ENCODE measurements at regions not wholly inside any gene's neighbourhood (a gene's known extent, or its start where the extent isn't known, plus 50 kb on each side); places are given as distances from the start of the nearest gene placed in this dataset.

GRCh38 chr13:99659866-99660554, 158.7 kb downstream of the TM9SF2 start:
- no peaks in the 10 kb centered on the region for H3K27me3 ChIP-seq (ENCODE audit: insufficient read depth, low read length, poor library complexity)
- no peak overlapping the region for H3K27ac ChIP-seq (ENCODE audit: low read length)
- DNase-seq (no peak), ATAC-seq (ENCODE audit: insufficient read depth, low read depth) (no peak)
- H3K4me3 ChIP-seq (ENCODE audit: low read depth in 1 of 2, low read length in 2 of 2), result no peak overlapping the region
- no peaks in the 10 kb centered on the region; the same call in 1 of the 2 replicates for H3K36me3 ChIP-seq (ENCODE audit: insufficient read depth, low read length)
- H4K20me1 ChIP-seq (ENCODE audit: insufficient read depth, low read length), result no peaks in the 10 kb centered on the region
- no peaks in the 10 kb centered on the region for H3K9me3 ChIP-seq (ENCODE audit: insufficient read depth, low read length, severe bottlenecking)
- H2AFZ ChIP-seq (ENCODE audit: low read depth, low read length), result no peak overlapping the region
- H3K4me2 ChIP-seq (ENCODE audit: insufficient read depth, low read length), result no peak overlapping the region
- no peaks in the 10 kb centered on the region for H3K79me2 ChIP-seq (ENCODE audit: insufficient read depth, low read length)
- no peak overlapping the region for H3K9ac ChIP-seq (ENCODE audit: low read depth, low read length)
- TF ChIP-seq, protein P1, sequence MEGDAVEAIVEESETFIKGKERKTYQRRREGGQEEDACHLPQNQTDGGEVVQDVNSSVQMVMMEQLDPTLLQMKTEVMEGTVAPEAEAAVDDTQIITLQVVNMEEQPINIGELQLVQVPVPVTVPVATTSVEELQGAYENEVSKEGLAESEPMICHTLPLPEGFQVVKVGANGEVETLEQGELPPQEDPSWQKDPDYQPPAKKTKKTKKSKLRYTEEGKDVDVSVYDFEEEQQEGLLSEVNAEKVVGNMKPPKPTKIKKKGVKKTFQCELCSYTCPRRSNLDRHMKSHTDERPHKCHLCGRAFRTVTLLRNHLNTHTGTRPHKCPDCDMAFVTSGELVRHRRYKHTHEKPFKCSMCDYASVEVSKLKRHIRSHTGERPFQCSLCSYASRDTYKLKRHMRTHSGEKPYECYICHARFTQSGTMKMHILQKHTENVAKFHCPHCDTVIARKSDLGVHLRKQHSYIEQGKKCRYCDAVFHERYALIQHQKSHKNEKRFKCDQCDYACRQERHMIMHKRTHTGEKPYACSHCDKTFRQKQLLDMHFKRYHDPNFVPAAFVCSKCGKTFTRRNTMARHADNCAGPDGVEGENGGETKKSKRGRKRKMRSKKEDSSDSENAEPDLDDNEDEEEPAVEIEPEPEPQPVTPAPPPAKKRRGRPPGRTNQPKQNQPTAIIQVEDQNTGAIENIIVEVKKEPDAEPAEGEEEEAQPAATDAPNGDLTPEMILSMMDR (IDR thresholded peaks at IDR 0.05; ENCODE audit: borderline replicate concordance, extremely low read depth, low read length, poor library complexity, severe bottlenecking), result no peak
- no peak for TF ChIP-seq EZH2 (IDR thresholded peaks at IDR 0.05; ENCODE audit: borderline replicate concordance, low read depth, low read length, severe bottlenecking)
- H3K4me1 ChIP-seq (ENCODE audit: insufficient read depth, low read length), result peaks cover 45% of the 10 kb centered on the region

DNA sequence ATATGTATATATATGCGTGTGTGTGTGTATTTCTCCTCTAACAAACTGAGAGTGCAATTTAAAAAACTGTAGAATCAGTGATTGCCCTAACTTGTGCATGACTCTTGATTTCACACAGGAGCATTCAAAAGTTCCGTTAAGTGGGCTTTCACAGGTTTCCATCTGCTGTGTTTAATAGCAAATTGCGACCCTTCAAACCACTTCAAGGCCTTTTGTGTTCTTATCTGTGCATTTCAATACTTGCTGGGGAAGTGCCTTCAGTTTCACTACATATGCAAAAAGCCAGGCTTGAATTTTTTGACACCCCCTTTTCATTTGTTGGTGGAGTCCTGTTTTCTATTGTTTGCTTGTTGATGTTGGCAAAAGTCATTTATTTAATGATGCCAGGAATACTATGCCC, 158.0 kb downstream of the TM9SF2 start:
- ATAC-seq (ENCODE audit: insufficient read depth, low read depth), result no peak
- Histone ChIP-seq H3K27me3 (ENCODE audit: insufficient read depth, low read length, poor library complexity) (no peaks in the 10 kb centered on the region), H3K4me2 (ENCODE audit: insufficient read depth, low read length) (no peak overlapping the region), H3K79me2 (ENCODE audit: insufficient read depth, low read length) (no peaks in the 10 kb centered on the region), H3K9ac (ENCODE audit: low read depth, low read length) (no peak overlapping the region), H3K4me3 (ENCODE audit: low read depth in 1 of 2, low read length in 2 of 2) (no peak overlapping the region), H2AFZ (ENCODE audit: low read depth, low read length) (no peak overlapping the region), H3K9me3 (ENCODE audit: insufficient read depth, low read length, severe bottlenecking) (no peaks in the 10 kb centered on the region), H3K27ac (ENCODE audit: low read length) (peak overlapping the region; percentile 86), H3K36me3 (ENCODE audit: insufficient read depth, low read length) (no peaks in the 10 kb centered on the region; the same call in 1 of the 2 replicates), H3K4me1 (ENCODE audit: insufficient read depth, low read length) (peaks cover 45% of the 10 kb centered on the region), H4K20me1 (ENCODE audit: insufficient read depth, low read length) (no peaks in the 10 kb centered on the region)
- TF ChIP-seq EZH2 (IDR thresholded peaks at IDR 0.05; ENCODE audit: borderline replicate concordance, low read depth, low read length, severe bottlenecking), result no peak
- TF ChIP-seq, protein P1 (IDR thresholded peaks at IDR 0.05; ENCODE audit: borderline replicate concordance, extremely low read depth, low read length, poor library complexity, severe bottlenecking), result no peak
- DNase-seq, result peak; percentile 18

DNA sequence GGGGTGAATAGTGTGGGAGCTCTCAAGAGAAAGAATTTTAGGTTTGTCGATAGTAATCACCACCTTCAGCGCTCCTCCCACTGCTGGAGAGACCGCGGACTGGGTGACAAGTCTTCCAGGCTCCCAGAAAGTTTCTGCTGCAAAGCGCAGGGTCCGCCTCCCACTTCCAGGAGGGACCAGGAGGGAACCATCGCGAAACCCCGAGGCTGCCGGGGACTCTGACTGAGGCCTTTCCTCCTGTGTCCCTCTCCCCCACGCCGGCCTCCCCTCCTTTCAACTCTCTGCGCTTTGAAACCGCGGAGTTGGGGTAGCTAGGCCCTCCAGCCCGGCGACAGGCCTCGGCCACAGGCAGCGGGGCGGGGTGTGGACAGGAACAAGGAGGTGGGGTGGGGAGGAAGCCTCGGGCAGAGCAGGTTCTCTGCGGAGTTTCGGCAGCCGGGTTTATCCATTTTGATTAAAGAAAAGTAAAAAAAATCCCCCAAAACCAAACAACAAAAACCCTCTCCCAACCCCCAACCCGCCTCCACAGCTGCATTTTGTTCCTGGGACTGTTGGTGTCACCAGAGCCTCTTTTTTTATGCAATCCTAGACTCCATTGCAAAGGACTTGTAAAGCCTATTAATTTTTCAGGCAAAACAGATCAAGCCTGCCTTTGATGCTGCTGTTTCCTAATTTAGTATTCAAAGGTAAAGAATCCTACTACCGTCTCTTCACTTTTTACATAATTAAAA, 157.2 kb downstream of the TM9SF2 start:
- no peak overlapping the region for H3K4me3 ChIP-seq (ENCODE audit: low read depth in 1 of 2, low read length in 2 of 2)
- H3K4me2 ChIP-seq (ENCODE audit: insufficient read depth, low read length), result peak overlapping the region; percentile 62
- TF ChIP-seq, protein P1 (IDR thresholded peaks at IDR 0.05; ENCODE audit: borderline replicate concordance, extremely low read depth, low read length, poor library complexity, severe bottlenecking), result peak; percentile 75
- no peak for TF ChIP-seq EZH2 (IDR thresholded peaks at IDR 0.05; ENCODE audit: borderline replicate concordance, low read depth, low read length, severe bottlenecking)
- peak overlapping the region; percentile 86 for H3K27ac ChIP-seq (ENCODE audit: low read length)
- no peaks in the 10 kb centered on the region for H3K27me3 ChIP-seq (ENCODE audit: insufficient read depth, low read length, poor library complexity)
- H3K36me3 ChIP-seq (ENCODE audit: insufficient read depth, low read length), result no peaks in the 10 kb centered on the region; the same call in 1 of the 2 replicates
- DNase-seq (peak; percentile 59), ATAC-seq (ENCODE audit: insufficient read depth, low read depth) (peak; percentile 25; the same call in 1 of the 3 replicates)
- H3K9me3 ChIP-seq (ENCODE audit: insufficient read depth, low read length, severe bottlenecking), result no peaks in the 10 kb centered on the region
- no peaks in the 10 kb centered on the region for H3K79me2 ChIP-seq (ENCODE audit: insufficient read depth, low read length)
- no peaks in the 10 kb centered on the region for H4K20me1 ChIP-seq (ENCODE audit: insufficient read depth, low read length)
- peak overlapping the region; percentile 53 for H3K9ac ChIP-seq (ENCODE audit: low read depth, low read length)
- peak overlapping the region; percentile 32; the same call in 1 of the 2 replicates for H2AFZ ChIP-seq (ENCODE audit: low read depth, low read length)
- H3K4me1 ChIP-seq (ENCODE audit: insufficient read depth, low read length), result peaks cover 45% of the 10 kb centered on the region
